ENCODE measurements at regions not wholly inside any gene's neighbourhood (a gene's known extent, or its start where the extent isn't known, plus 50 kb on each side); places are given as distances from the start of the nearest gene placed in this dataset.

DNA sequence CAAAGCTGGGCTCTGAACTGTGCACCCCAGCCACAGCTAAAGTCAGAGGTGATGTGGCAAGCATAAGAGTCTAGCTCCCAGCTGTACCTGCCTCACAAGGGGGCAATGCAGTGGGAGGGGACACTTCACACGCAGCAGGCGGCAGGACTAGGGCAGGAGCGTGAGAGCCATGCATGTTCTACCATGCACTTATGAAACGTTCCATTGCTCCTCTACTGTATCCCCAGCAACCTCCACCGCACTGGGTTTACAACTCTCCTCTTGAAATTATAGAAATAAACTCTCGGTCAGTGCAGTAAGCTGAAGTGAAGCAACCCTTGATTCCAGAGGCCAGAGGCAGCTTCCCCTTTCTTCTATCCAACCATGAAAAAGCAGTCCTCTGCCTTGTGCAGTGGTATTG is 298.6 kb upstream of the STT3B start:
- BruUV-seq (replicated peaks), result no TSS peak
- no peaks in the 10 kb centered on the region for H3K4me1 ChIP-seq (ENCODE audit: insufficient read depth, low read length)
- H2AFZ ChIP-seq (ENCODE audit: low read length), result no peak overlapping the region
- no peaks in the 10 kb centered on the region for H4K20me1 ChIP-seq (ENCODE audit: insufficient read depth, low read length)
- in situ Hi-C loops (cut with HindIII; ENCODE audit: extremely low pct_ligation_motif_present, low pct_unique_long_range_greater_than_20kb), result no loop called here
- H3K9ac ChIP-seq (ENCODE audit: insufficient read depth, low read depth, low read length), result no peak overlapping the region
- ChIA-PET CTCF (ENCODE audit: low intra/inter-chr PET ratio, low total read pairs) (no interaction called here), POLR2A (no interaction called here)
- no peaks in the 10 kb centered on the region for H3K36me3 ChIP-seq (replicated peaks in 1 of 2; ENCODE audit: control insufficient read depth in 1 of 2, insufficient read depth in 2 of 2, low read length in 2 of 2)
- H3K4me3 ChIP-seq (replicated peaks in 1 of 3; ENCODE audit: insufficient read depth in 1 of 3, low read depth in 2 of 3, low read length in 3 of 3), result no peak overlapping the region
- no peak overlapping the region for H3K27ac ChIP-seq (ENCODE audit: extremely low read length, insufficient read depth, low read length)
- intact Hi-C loops (cut with micrococcal nuclease; ENCODE audit: unreplicated experiment), result no loop called here
- H3K79me2 ChIP-seq (ENCODE audit: insufficient read depth, low read length), result no peaks in the 10 kb centered on the region
- 71% methylated on average over 4 of the region's 6 CpGs for WGBS (ENCODE audit: low lambda C conversion rate)
- FAIRE-seq (no peak), DNase-seq (ENCODE audit: low spot score) (no peak), ATAC-seq (no peak)
- H3K9me3 ChIP-seq (ENCODE audit: low read length), result no peaks in the 10 kb centered on the region
- H3K4me2 ChIP-seq (ENCODE audit: low read depth, low read length), result no peak overlapping the region
- H3K27me3 ChIP-seq (ENCODE audit: control insufficient read depth in 1 of 2, insufficient read depth in 2 of 2, low read length in 2 of 2), result no peaks in the 10 kb centered on the region
- TF ChIP-seq, protein P1, sequence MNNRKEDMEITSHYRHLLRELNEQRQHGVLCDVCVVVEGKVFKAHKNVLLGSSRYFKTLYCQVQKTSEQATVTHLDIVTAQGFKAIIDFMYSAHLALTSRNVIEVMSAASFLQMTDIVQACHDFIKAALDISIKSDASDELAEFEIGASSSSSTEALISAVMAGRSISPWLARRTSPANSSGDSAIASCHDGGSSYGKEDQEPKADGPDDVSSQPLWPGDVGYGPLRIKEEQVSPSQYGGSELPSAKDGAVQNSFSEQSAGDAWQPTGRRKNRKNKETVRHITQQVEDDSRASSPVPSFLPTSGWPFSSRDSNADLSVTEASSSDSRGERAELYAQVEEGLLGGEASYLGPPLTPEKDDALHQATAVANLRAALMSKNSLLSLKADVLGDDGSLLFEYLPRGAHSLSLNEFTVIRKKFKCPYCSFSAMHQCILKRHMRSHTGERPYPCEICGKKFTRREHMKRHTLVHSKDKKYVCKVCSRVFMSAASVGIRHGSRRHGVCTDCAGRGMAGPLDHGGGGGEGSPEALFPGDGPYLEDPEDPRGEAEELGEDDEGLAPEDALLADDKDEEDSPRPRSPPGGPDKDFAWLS (CRISPR knock-in tag; IDR thresholded peaks at IDR 0.05; ENCODE audit: borderline replicate concordance), result no peak
- no peak for TF ChIP-seq ZNF530 (CRISPR knock-in tag; IDR thresholded peaks at IDR 0.05; ENCODE audit: low read depth)
- TF ChIP-seq ZNF7 (CRISPR knock-in tag; IDR thresholded peaks at IDR 0.05), result no peak
- no peak for TF ChIP-seq RFXAP (CRISPR knock-in tag; IDR thresholded peaks at IDR 0.05; ENCODE audit: borderline replicate concordance)
- TF ChIP-seq, protein P2, sequence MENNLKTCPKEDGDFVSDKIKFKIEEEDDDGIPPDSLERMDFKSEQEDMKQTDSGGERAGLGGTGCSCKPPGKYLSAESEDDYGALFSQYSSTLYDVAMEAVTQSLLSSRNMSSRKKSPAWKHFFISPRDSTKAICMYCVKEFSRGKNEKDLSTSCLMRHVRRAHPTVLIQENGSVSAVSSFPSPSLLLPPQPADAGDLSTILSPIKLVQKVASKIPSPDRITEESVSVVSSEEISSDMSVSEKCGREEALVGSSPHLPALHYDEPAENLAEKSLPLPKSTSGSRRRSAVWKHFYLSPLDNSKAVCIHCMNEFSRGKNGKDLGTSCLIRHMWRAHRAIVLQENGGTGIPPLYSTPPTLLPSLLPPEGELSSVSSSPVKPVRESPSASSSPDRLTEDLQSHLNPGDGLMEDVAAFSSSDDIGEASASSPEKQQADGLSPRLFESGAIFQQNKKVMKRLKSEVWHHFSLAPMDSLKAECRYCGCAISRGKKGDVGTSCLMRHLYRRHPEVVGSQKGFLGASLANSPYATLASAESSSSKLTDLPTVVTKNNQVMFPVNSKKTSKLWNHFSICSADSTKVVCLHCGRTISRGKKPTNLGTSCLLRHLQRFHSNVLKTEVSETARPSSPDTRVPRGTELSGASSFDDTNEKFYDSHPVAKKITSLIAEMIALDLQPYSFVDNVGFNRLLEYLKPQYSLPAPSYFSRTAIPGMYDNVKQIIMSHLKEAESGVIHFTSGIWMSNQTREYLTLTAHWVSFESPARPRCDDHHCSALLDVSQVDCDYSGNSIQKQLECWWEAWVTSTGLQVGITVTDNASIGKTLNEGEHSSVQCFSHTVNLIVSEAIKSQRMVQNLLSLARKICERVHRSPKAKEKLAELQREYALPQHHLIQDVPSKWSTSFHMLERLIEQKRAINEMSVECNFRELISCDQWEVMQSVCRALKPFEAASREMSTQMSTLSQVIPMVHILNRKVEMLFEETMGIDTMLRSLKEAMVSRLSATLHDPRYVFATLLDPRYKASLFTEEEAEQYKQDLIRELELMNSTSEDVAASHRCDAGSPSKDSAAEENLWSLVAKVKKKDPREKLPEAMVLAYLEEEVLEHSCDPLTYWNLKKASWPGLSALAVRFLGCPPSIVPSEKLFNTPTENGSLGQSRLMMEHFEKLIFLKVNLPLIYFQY (CRISPR knock-in tag; IDR thresholded peaks at IDR 0.05; ENCODE audit: borderline replicate concordance), result no peak
- TF ChIP-seq ZNF205 (CRISPR knock-in tag; IDR thresholded peaks at IDR 0.05), result no peak
- TF ChIP-seq FOXO1 (CRISPR knock-in tag; IDR thresholded peaks at IDR 0.05), result no peak
- TF ChIP-seq TOE1 (CRISPR knock-in tag; IDR thresholded peaks at IDR 0.05), result no peak
- no peak for TF ChIP-seq SOX5 (CRISPR knock-in tag; IDR thresholded peaks at IDR 0.05; ENCODE audit: borderline replicate concordance)
- TF ChIP-seq, protein P3, sequence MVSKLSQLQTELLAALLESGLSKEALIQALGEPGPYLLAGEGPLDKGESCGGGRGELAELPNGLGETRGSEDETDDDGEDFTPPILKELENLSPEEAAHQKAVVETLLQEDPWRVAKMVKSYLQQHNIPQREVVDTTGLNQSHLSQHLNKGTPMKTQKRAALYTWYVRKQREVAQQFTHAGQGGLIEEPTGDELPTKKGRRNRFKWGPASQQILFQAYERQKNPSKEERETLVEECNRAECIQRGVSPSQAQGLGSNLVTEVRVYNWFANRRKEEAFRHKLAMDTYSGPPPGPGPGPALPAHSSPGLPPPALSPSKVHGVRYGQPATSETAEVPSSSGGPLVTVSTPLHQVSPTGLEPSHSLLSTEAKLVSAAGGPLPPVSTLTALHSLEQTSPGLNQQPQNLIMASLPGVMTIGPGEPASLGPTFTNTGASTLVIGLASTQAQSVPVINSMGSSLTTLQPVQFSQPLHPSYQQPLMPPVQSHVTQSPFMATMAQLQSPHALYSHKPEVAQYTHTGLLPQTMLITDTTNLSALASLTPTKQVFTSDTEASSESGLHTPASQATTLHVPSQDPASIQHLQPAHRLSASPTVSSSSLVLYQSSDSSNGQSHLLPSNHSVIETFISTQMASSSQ (IDR thresholded peaks at IDR 0.05; ENCODE audit: low read depth), result no peak
- TF ChIP-seq, protein P3 (CRISPR knock-in tag; IDR thresholded peaks at IDR 0.05; ENCODE audit: borderline replicate concordance), result no peak
- TF ChIP-seq, protein P4, sequence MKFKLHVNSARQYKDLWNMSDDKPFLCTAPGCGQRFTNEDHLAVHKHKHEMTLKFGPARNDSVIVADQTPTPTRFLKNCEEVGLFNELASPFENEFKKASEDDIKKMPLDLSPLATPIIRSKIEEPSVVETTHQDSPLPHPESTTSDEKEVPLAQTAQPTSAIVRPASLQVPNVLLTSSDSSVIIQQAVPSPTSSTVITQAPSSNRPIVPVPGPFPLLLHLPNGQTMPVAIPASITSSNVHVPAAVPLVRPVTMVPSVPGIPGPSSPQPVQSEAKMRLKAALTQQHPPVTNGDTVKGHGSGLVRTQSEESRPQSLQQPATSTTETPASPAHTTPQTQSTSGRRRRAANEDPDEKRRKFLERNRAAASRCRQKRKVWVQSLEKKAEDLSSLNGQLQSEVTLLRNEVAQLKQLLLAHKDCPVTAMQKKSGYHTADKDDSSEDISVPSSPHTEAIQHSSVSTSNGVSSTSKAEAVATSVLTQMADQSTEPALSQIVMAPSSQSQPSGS (CRISPR knock-in tag; IDR thresholded peaks at IDR 0.05), result no peak

Measured in HepG2 (cell line).